ENCODE measurements at regions not wholly inside any gene's neighbourhood (a gene's known extent, or its start where the extent isn't known, plus 50 kb on each side); places are given as distances from the start of the nearest gene placed in this dataset.

- TF ChIP-seq SUZ12 (IDR thresholded peaks at IDR 0.05; ENCODE audit: extremely low read depth, insufficient read depth, insufficient read length) (no peak), YY1 (IDR thresholded peaks at IDR 0.05; ENCODE audit: insufficient read depth, insufficient read length) (no peak)
These were observed 178.0 kb upstream of the CAND1 start for GRCh38 chr12:67091204-67091603.

Measured in NT2/D1 (cell line).